HAP-1 (cell line): ENCODE measurements at regions not wholly inside any gene's neighbourhood (a gene's known extent, or its start where the extent isn't known, plus 50 kb on each side); places are given as distances from the start of the nearest gene placed in this dataset.

Experiments
- DNase-seq, 2 experiments: peaks; one replicate each; pipeline ENCODE4 v3.0.0-alpha.2; 2016 to 2020; ENCODE audit warnings: low spot score in 2 of 2
- H3K27me3 ChIP-seq: fragments of 250-450 bp; sonication (Bioruptor Pico); 2 replicates; pipeline ENCODE4 v1.5.1; 2020; ENCODE audit warnings: low read depth, mild to moderate bottlenecking, moderate library complexity
- H3K36me3 ChIP-seq: fragments of 250-450 bp; sonication (Bioruptor Pico); replicated peaks from 2 replicates; pipeline ENCODE4 v1.5.1; 2020; ENCODE audit warnings: mild to moderate bottlenecking
- H3K4me1 ChIP-seq: fragments of 250-450 bp; sonication (Bioruptor Pico); 2 replicates; pipeline ENCODE4 v1.5.1; 2020; ENCODE audit warnings: mild to moderate bottlenecking
- H3K4me3 ChIP-seq: fragments of 250-450 bp; sonication (Bioruptor Pico); 2 replicates; pipeline ENCODE4 v1.5.1; 2020; ENCODE audit warnings: mild to moderate bottlenecking, moderate library complexity
- H3K9me3 ChIP-seq: fragments of 250-450 bp; sonication (Bioruptor Pico); 2 replicates; pipeline ENCODE4 v1.5.1; 2020; ENCODE audit warnings: mild to moderate bottlenecking, moderate library complexity
- in situ Hi-C: fragments of 300-500 bp; cut with MboI; formaldehyde crosslinking; loops from 3 replicates; pipeline ENCODE4 v1.14.3; 2020; ENCODE audit warnings: low sequenced_read_pairs, inconsistent platforms, mixed read lengths

GRCh38 chr17:49913226-49914095, 55.5 kb upstream of the DLX4 start:
- H3K36me3 ChIP-seq: no peaks in the 10 kb centered on the region
- no peak for DNase-seq
- in situ Hi-C loops: no loop called here
- no peak overlapping the region for H3K4me3 ChIP-seq
- H3K4me1 ChIP-seq: no peaks in the 10 kb centered on the region
- no peaks in the 10 kb centered on the region for H3K9me3 ChIP-seq
- peaks cover 77% of the 10 kb centered on the region for H3K27me3 ChIP-seq

GRCh38 chr17:49914096-49914490, 54.9 kb upstream of the DLX4 start:
- no peaks in the 10 kb centered on the region for H3K36me3 ChIP-seq

GRCh38 chr17:49914664-49915063, 54.3 kb upstream of the DLX4 start:
- Histone ChIP-seq H3K4me3 (no peak overlapping the region), H3K9me3 (no peaks in the 10 kb centered on the region), H3K4me1 (no peaks in the 10 kb centered on the region), H3K27me3 (peaks cover 65% of the 10 kb centered on the region), H3K36me3 (no peaks in the 10 kb centered on the region)
- DNase-seq: no peak
- in situ Hi-C loops: no loop called here

More at GRCh38 chr17:49914096-49914490, 54.9 kb upstream of the DLX4 start:
- in situ Hi-C loops: no loop called here
- no peaks in the 10 kb centered on the region for H3K9me3 ChIP-seq
- no peaks in the 10 kb centered on the region for H3K4me1 ChIP-seq
- H3K27me3 ChIP-seq: peaks cover 71% of the 10 kb centered on the region
- H3K4me3 ChIP-seq: no peak overlapping the region
- DNase-seq: no peak

GRCh38 chr17:49915260-49915659, 53.7 kb upstream of the DLX4 start:
- Histone ChIP-seq H3K36me3 (no peaks in the 10 kb centered on the region), H3K4me3 (no peak overlapping the region), H3K27me3 (peaks cover 59% of the 10 kb centered on the region), H3K4me1 (no peaks in the 10 kb centered on the region), H3K9me3 (no peaks in the 10 kb centered on the region)
- in situ Hi-C loops: no loop called here
- no peak for DNase-seq

- Histone ChIP-seq H3K9me3 (no peaks in the 10 kb centered on the region), H3K36me3 (no peaks in the 10 kb centered on the region), H3K27me3 (peaks cover 55% of the 10 kb centered on the region), H3K4me1 (no peaks in the 10 kb centered on the region), H3K4me3 (no peak overlapping the region)
- DNase-seq: no peak
- in situ Hi-C loops: no loop called here
These were observed 53.3 kb upstream of the DLX4 start for GRCh38 chr17:49915670-49916069.

- Histone ChIP-seq H3K36me3 (no peaks in the 10 kb centered on the region), H3K27me3 (peaks cover 42% of the 10 kb centered on the region), H3K4me1 (no peaks in the 10 kb centered on the region), H3K4me3 (no peak overlapping the region), H3K9me3 (no peaks in the 10 kb centered on the region)
- in situ Hi-C loops: no loop called here
- no peak for DNase-seq
These were observed 52.0 kb upstream of the DLX4 start for GRCh38 chr17:49916854-49917515.

GRCh38 chr17:49918591-49918990, 50.4 kb upstream of the DLX4 start:
- H3K4me3 ChIP-seq: no peak overlapping the region
- DNase-seq: no peak
- H3K36me3 ChIP-seq: no peaks in the 10 kb centered on the region
- in situ Hi-C loops: no loop called here
- no peaks in the 10 kb centered on the region for H3K4me1 ChIP-seq
- peaks cover 30% of the 10 kb centered on the region for H3K27me3 ChIP-seq
- H3K9me3 ChIP-seq: no peaks in the 10 kb centered on the region
